MM.1S (cell line): ENCODE measurements at regions not wholly inside any gene's neighbourhood (a gene's known extent, or its start where the extent isn't known, plus 50 kb on each side); places are given as distances from the start of the nearest gene placed in this dataset.

ENCODE experiments used
- DNase-seq: peaks from one replicate; pipeline ENCODE4 v3.0.0-alpha.2; 2015
- H2AFZ ChIP-seq: fragments of 300-600 bp; sonication (generic); 2 replicates; pipeline ENCODE4 v1.6.0; 2016; ENCODE audit warnings: antibody characterized with exemption, low read length
- H3F3A ChIP-seq: fragments of 300-600 bp; sonication (generic); 2 replicates; pipeline ENCODE4 v1.6.1; 2016; ENCODE audit warnings: mild to moderate bottlenecking, antibody characterized with exemption, low read length, moderate library complexity, mixed read lengths; ENCODE audit not compliant: insufficient read depth
- H3K27ac ChIP-seq: fragments of 300-600 bp; sonication (generic); 2 replicates; pipeline ENCODE4 v1.5.1; 2016; ENCODE audit warnings: mild to moderate bottlenecking, low read length
- H3K27me3 ChIP-seq: fragments of 300-600 bp; sonication (generic); replicated peaks from 2 replicates; pipeline ENCODE4 v1.6.0; 2016; ENCODE audit warnings: low read length; ENCODE audit not compliant: insufficient read depth
- H3K36me3 ChIP-seq: fragments of 300-600 bp; sonication (generic); replicated peaks from 2 replicates; pipeline ENCODE4 v1.6.1; 2016; ENCODE audit warnings: mild to moderate bottlenecking, low read length, mixed read lengths; ENCODE audit not compliant: insufficient read depth
- H3K4me1 ChIP-seq: fragments of 300-600 bp; sonication (generic); 2 replicates; pipeline ENCODE4 v1.6.1; 2016; ENCODE audit warnings: low read length, mixed read lengths
- H3K4me2 ChIP-seq: fragments of 300-600 bp; sonication (generic); 2 replicates; pipeline ENCODE4 v1.6.0; 2016; ENCODE audit warnings: low read depth, low read length
- H3K4me3 ChIP-seq: fragments of 300-600 bp; sonication (generic); 2 replicates; pipeline ENCODE4 v1.5.1; 2016; ENCODE audit warnings: low read length, mixed read lengths
- H3K79me2 ChIP-seq: fragments of 300-600 bp; sonication (generic); 2 replicates; pipeline ENCODE4 v1.6.1; 2016; ENCODE audit warnings: mixed run types, low read length, mixed read lengths
- H3K9ac ChIP-seq: fragments of 300-600 bp; sonication (generic); 2 replicates; pipeline ENCODE4 v1.6.1; 2016; ENCODE audit warnings: low read length, mixed read lengths
- H3K9me2 ChIP-seq: fragments of 300-600 bp; sonication (generic); replicated peaks from 2 replicates; pipeline ENCODE4 v1.6.1; 2016; ENCODE audit warnings: mild to moderate bottlenecking, low read length, mixed read lengths; ENCODE audit not compliant: insufficient read depth
- H3K9me3 ChIP-seq: fragments of 300-600 bp; sonication (generic); replicated peaks from 2 replicates; pipeline ENCODE4 v1.6.1; 2016; ENCODE audit warnings: mild to moderate bottlenecking, low read length, mixed read lengths; ENCODE audit not compliant: insufficient read depth
- H4K20me1 ChIP-seq: fragments of 300-600 bp; sonication (generic); 2 replicates; pipeline ENCODE4 v1.6.1; 2016; ENCODE audit warnings: mild to moderate bottlenecking, low read length, moderate library complexity, mixed read lengths; ENCODE audit not compliant: insufficient read depth
- EZH2 ChIP-seq: fragments of 300-600 bp; sonication (generic); optimal IDR thresholded peaks from 2 replicates; pipeline ENCODE3; 2017; ENCODE audit warnings: low read depth, mild to moderate bottlenecking, antibody characterized with exemption, low read length, mixed read lengths
- EZH2phosphoT487 ChIP-seq: fragments of 300-600 bp; sonication (generic); IDR thresholded peaks from 2 replicates; pipeline ENCODE4 v1.6.1; 2018; ENCODE audit warnings: antibody characterized with exemption, low read length
- TF ChIP-seq, protein P1 (sequence below): fragments of 300-600 bp; sonication (generic); IDR thresholded peaks from 2 replicates; pipeline ENCODE4 v1.5.1; 2016; ENCODE audit warnings: antibody characterized with exemption, low read length, mixed read lengths

GRCh38 chr11:127986073-127986472 is 601.3 kb downstream of the ETS1 start:
- Histone ChIP-seq H3K27me3 (no peaks in the 10 kb centered on the region), H3K36me3 (no peaks in the 10 kb centered on the region), H3K9me3 (no peaks in the 10 kb centered on the region), H3K27ac (no peak overlapping the region), H3K4me1 (no peaks in the 10 kb centered on the region), H3K9ac (no peak overlapping the region), H3K79me2 (no peaks in the 10 kb centered on the region), H2AFZ (no peak overlapping the region), H3K4me3 (no peak overlapping the region), H3K4me2 (no peak overlapping the region), H4K20me1 (no peaks in the 10 kb centered on the region), H3F3A (no peaks in the 10 kb centered on the region), H3K9me2 (no peaks in the 10 kb centered on the region)
- TF ChIP-seq, protein P1, sequence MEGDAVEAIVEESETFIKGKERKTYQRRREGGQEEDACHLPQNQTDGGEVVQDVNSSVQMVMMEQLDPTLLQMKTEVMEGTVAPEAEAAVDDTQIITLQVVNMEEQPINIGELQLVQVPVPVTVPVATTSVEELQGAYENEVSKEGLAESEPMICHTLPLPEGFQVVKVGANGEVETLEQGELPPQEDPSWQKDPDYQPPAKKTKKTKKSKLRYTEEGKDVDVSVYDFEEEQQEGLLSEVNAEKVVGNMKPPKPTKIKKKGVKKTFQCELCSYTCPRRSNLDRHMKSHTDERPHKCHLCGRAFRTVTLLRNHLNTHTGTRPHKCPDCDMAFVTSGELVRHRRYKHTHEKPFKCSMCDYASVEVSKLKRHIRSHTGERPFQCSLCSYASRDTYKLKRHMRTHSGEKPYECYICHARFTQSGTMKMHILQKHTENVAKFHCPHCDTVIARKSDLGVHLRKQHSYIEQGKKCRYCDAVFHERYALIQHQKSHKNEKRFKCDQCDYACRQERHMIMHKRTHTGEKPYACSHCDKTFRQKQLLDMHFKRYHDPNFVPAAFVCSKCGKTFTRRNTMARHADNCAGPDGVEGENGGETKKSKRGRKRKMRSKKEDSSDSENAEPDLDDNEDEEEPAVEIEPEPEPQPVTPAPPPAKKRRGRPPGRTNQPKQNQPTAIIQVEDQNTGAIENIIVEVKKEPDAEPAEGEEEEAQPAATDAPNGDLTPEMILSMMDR = no peak
- TF ChIP-seq EZH2 (no peak), EZH2phosphoT487 (no peak)
- no peak for DNase-seq

DNA sequence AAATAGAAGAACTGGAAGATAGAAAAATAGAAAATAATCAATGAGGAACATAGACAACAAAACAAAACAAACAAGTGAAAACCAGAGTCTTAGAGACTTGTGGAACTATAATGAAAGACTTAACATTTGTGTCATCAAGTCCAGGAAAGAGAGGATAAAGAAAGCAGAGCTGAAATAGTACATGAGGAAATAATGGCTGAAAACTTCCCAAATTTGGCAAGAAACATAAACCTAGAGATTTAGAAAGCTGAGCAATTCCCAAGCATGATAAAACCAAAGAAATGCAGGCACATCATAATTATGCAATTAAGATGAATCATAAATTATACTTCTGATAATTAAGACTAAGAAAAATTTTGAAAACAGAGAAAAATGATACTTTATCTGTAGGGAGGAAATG is 614.5 kb downstream of the ETS1 start:
- no peak overlapping the region for H3K4me2 ChIP-seq
- H4K20me1 ChIP-seq = no peaks in the 10 kb centered on the region
- no peaks in the 10 kb centered on the region for H3F3A ChIP-seq
- no peak overlapping the region for H3K9ac ChIP-seq
- H3K27me3 ChIP-seq = no peaks in the 10 kb centered on the region
- no peaks in the 10 kb centered on the region for H3K9me2 ChIP-seq
- H3K79me2 ChIP-seq = no peaks in the 10 kb centered on the region
- TF ChIP-seq EZH2phosphoT487 = no peak
- no peak for TF ChIP-seq EZH2
- TF ChIP-seq, protein P1 = no peak
- no peaks in the 10 kb centered on the region for H3K9me3 ChIP-seq
- DNase-seq = no peak
- H3K4me1 ChIP-seq = no peaks in the 10 kb centered on the region
- H3K27ac ChIP-seq = no peak overlapping the region
- no peak overlapping the region for H2AFZ ChIP-seq
- H3K36me3 ChIP-seq = no peaks in the 10 kb centered on the region
- no peak overlapping the region for H3K4me3 ChIP-seq

DNA sequence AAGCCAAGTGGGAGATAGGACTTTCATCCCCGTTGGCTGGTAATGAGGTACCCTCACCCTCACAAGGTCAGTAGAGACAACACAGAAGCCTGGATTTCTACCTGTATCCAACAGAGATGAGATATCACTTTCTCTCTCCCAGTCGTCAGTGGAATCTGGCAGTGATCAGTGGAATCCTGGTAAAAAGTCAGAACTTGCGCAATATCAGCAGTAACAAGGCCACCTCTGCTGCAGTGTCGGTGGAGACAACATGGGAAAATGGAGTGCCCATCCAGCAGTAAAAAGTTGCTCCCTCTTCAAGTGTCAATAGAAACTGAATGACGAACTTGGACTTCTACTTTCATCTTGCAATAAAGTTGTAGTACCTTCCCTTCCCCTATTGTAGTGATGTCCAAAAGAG is 615.9 kb downstream of the ETS1 start:
- DNase-seq = no peak
- H3K9me3 ChIP-seq = no peaks in the 10 kb centered on the region

More for the DNA sequence above, 615.9 kb downstream of the ETS1 start:
- no peaks in the 10 kb centered on the region for H3K27me3 ChIP-seq
- no peaks in the 10 kb centered on the region for H4K20me1 ChIP-seq
- no peaks in the 10 kb centered on the region for H3K79me2 ChIP-seq
- H3K9ac ChIP-seq = no peak overlapping the region
- H3K9me2 ChIP-seq = no peaks in the 10 kb centered on the region
- H3K27ac ChIP-seq = no peak overlapping the region
- H3K36me3 ChIP-seq = no peaks in the 10 kb centered on the region
- no peak overlapping the region for H3K4me2 ChIP-seq
- TF ChIP-seq, protein P1 = no peak
- TF ChIP-seq EZH2 = no peak
- no peak for TF ChIP-seq EZH2phosphoT487
- H3K4me3 ChIP-seq = no peak overlapping the region
- H3F3A ChIP-seq = no peaks in the 10 kb centered on the region
- H2AFZ ChIP-seq = no peak overlapping the region
- no peaks in the 10 kb centered on the region for H3K4me1 ChIP-seq
